Right hindlimb (tissue), 1 donor: ENCODE measurements at regions not wholly inside any gene's neighbourhood (a gene's known extent, or its start where the extent isn't known, plus 50 kb on each side); places are given as distances from the start of the nearest gene placed in this dataset.

Experiments used
- DNase-seq: peaks from one replicate; pipeline ENCODE4 v3.0.0-alpha.2; 2018

DNA sequence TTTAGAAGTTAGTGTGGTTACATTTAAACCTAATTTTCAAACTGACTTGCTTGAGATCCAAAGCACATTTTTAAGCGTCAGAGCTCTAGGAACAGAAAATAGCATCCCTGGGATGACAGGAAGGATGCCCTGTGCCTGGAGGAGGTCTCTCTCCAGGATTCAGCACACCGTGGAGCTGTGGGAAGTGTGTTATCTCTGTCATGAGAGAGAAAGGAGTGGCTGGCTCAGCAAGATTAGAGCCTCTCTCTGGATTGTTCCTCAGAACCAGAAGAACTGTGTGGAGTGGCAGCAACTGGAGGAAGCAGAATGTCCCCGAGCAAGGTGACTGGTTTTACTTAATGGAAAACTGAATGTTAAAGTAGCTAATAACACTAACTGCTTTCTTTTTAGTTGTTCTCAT, 233.6 kb upstream of the TGFBR2 start:
- no peak for DNase-seq

DNA sequence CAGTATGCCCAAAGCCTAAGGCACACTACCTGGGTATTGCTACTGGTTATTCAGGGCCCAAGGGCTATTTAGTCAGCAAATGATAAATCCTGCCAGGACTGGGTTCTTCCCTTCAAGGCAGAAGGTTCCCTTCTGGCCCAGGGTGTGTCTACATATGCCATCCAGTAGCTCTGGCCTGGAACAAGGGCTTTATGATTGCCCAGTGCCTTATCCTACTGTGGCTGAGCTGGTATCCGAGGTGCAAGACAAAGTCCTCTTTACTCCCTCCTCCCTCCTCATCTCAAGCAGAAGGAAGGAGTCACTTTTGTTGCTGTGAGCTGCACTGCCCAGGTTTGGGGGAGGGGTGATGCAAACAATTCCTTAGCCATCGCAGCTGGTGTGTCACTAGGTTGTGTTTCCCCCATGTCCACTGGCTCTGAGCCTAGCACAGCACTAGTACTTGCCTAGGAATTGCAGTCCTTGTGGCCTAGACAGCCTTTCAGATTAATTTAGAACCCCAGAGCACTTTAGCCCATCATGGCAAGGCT, 221.8 kb upstream of the TGFBR2 start:
- no peak for DNase-seq

DNA sequence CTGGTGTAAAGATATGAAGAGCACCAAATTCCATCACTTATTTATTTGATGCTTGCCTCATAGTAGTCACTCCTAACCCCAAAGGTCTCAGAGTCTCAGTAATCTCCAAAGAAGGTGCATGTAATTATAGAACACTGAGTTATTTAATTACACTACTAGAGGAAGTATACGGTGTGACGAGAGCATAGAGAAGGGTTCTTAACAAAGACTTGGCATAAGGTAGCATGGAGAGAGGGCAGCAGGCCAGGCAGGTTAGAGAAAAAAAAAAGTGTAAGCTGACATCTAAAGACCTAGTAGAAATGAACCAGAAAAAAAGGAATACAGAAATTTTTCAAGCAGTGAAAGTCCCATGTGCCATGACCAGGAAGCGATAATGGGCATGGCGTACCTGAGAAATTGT, 213.3 kb upstream of the TGFBR2 start:
- no peak for DNase-seq

DNA sequence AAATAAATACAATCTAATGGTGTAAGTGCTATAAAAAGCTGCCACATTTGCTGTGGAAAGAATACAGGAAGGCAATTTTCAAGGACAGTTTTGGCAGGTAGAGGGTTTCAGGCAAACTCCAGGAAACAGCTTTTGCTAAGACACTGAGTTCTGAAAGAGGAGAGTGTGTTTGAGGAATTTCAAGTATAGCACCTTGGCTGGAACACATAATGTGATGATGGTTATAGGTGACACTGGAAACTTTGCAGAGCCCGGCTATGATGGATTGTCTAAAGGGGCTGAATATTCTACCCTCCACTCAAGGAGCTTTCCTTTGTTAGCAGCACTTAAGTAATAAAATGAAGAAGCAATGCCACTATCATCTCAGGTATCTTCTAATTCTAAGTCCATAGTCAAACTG, 209.4 kb upstream of the TGFBR2 start:
- DNase-seq, result no peak

DNA sequence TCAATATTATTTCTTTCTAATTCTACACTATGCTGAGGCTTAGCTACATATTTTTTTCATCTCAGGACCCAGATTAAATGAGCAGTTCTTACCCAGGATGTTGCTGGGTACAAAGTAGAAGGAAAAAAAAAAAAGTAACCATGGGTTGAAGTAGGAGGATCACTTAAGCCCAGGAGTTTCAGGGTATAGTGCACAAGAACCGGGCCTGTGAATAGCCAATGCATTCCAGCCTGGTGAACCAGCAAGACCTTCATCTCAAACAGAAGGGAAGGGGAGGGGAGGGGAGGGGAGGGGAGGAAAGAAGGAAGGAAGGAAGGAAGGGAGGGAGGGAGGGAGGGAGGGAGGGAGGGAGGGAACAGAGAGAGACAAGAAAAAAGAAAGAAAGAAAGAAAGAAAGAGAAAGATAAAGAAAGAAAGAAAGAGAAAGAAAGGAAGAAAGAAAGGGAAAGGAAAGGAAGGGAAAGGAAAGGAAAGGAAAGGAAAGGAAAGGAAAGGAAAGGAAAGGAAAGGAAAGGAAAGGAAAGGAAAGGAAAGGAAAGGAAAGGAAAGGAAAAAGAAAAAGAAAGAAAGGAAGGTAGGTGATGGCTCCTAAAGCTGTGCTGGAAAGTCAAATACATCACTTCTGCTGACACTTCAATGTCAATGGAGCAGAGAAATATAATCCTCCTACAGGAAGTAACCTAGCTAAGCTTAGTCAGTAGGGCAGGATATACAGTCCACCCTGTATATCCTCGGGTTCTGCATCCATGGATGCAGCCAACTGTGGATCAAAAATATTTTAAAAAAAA, 206.8 kb upstream of the TGFBR2 start:
- DNase-seq, result no peak

DNA sequence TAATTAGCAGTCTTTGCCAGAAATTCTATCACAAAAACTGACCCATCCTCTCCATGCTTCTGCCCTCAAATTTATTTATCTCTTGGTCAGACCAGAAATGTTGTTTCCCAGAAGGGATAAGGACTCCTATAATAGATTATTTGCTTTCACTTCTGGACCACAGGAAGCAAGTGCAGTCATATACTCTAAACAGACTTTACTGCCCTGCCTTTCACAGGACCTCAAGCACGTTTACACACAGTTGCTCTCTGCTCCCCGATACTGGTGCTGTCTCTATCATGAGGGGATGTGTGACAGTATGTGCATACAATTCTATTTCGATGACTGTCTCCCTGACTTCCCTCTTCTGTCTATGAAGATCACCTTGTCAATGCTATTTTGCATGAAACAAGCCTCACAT, 205.5 kb upstream of the TGFBR2 start:
- no peak for DNase-seq

DNA sequence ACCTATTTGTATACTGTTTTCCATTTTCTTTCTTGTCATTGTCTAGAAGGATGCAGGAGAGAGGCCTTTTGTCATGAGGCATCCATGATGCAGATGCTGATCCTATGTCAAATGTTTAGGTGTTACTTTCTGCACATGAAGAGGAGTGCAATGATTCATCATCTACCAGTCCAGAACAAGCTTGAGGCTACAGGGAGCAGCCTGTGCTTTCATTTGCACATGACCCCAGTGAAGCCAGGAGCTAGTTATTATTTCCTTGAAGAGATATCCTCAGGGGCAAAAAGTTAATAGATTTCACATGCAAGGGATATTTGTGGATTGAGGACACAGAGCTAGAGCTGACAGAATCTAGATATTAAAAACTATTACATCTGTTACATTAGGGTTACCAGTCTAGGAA, 204.4 kb upstream of the TGFBR2 start:
- no peak for DNase-seq

DNA sequence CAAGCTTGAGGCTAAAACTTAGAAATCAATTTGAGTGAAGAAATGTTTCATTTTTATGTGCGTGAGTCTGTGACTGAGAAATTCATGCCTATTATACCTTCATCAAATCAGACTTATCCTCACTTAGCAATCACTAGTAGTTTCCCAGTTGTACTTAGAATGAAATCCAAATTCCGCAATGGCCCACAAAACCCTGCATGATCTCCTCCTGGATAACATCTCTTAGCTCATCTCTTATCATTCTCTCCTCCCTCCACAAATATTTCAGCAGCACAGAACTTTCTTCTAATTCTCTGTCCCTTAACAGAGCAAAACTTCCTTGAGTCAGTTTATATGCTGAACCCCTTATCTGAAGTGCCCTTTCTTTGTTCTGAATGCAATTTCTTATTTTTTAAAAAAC, 198.8 kb upstream of the TGFBR2 start:
- DNase-seq, result no peak

DNA sequence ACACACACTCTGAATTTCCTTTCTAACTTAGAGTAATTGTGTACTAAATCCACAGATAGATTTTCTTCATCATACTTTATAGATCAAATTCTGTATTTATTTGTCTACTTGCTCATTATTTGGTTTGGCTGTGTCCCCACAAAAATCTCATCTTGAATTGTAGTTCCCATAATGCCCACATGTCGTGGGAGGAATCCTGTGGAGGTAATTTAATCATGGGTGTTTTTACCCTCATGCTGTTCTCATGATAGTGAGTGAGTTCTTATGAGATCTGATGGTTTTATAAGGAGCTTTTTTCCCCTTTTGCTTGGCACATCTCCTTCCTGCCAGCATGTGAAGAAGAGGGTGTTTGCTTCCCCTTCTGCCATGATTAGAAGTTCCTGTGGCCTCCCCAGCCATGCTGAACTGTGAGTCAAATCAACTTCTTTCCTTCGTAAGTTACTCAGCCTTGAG, 198.3 kb upstream of the TGFBR2 start:
- DNase-seq, result no peak

DNA sequence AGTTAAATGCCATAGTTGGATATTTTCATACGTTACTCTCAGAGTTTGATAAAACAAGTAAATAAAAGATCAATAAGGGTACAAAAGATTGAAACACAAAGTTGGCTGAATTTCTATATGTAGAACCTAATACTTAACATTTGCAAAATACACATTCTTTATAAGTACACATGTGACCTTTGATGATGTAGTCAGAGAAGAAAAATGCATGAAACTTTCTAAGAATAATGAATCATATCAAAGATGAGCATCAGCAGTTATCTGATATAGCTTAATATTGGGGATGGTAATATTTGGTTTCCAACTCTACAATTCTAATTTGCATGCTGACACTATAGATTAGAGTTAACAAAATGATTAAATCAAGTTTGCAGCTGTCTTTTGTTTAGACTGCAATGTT, 188.0 kb upstream of the TGFBR2 start:
- DNase-seq, result no peak

DNA sequence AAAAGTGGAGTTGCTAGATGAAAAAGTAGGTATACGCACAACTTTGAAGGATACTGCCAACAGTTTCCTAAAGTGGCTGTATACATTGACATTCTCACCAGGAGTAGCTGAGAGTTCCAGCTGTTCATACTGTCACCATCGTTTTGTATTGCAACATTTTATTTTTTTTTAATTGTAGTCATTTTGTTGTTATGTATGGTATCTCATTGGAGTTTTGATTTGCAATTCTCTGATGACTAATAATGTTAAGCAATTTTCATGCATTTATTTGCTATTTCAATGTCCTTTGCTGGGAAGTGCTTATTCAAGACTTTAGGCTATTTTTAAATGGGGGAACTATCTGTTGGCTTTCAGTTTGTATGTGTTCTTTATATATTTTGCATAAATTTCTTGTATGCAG, 185.1 kb upstream of the TGFBR2 start:
- no peak for DNase-seq

DNA sequence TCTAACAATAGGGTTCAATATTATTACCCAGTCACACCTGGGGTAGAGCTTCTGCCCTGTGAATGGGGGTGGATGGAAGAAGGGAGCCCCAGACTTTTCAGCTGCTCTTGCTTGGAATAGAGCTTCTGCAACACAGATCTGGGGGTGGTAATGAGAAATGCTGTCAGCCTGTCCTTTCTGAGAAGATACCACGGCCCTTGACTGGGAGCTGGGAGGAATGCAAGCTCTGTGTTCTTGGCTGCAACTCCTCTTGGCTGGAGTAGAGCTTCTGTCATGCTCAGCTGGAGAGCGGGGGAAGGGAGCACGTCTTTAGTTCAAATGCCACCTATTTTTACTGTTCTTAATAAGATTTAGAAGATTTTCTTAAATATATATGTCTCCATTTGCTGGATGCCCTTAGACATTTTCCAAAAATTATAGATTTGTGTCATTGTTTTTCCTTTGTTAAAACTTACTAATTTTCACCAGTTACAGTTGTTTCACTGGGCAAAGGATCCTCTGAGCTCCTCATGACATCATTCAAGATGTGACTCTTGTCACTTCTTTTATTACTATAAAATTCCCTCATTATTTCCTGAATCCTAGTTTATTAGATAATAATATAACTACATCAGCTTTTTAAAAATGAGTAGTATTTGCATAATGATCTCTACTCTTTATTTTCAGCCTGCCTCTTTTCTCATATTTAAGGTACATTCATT, 180.0 kb upstream of the TGFBR2 start:
- peak; percentile 76 for DNase-seq

DNA sequence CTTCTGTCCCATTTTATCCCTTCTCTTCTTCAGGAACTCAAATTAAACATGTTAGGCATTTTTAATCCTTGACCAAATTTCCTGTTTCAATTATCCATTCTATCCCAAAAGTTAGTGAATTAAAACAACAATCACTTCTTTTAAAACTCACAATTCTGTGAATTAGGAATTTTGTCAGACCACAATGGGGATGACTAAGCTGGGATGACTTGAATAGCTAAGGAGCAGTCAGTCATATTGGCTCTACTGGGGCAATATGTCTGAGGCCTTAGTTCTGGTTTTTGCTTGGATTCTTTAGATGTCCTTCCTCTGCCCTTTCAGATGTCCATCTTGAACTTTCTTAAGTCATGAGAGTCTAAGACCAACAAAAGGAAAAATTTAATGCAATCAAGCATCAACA, 178.2 kb upstream of the TGFBR2 start:
- no peak for DNase-seq

DNA sequence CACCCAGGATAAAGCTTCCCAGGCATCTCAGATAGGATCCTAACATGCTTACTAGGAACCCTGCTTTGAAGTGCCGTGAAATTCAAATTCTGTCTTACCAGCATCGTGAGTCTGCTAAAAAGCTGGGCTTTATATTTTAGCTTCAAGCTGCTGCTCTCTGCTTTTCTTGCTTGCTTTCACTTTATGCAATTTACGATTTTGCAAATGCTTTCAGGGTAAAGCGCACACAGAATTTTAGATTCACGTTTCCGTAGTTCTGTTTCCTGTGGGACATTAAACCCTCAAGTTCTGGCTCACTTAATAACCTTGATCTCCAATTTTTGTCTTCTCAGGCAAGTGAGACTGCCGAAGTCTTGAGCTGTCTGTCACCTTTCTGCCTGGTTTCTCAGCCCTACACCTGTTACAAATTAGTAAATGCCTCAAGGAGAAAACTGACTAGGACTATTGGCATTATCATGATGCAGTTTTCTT, 170.5 kb upstream of the TGFBR2 start:
- peak; percentile 26 for DNase-seq

DNA sequence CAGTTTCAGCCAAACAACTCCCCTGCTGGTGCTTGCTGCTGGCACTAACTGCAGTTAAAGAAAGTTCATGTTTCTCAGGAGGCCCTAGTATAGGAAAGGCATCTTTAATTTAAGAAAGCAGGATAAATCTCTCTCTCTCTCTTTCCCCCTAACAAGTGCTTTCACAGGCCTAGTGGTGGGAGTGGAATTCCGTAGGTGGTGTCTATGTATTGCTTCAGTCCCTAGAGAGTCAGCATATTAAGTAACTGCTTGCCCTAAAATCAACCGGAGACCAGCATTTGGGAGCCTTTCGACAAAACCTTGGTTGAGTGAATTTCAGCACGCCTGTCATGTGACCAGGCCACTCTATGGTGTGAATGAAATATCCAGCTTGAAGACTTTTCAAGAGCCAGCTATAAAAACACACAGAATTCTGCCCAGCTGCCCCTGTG, 169.2 kb upstream of the TGFBR2 start:
- DNase-seq, result peak; percentile 39

DNA sequence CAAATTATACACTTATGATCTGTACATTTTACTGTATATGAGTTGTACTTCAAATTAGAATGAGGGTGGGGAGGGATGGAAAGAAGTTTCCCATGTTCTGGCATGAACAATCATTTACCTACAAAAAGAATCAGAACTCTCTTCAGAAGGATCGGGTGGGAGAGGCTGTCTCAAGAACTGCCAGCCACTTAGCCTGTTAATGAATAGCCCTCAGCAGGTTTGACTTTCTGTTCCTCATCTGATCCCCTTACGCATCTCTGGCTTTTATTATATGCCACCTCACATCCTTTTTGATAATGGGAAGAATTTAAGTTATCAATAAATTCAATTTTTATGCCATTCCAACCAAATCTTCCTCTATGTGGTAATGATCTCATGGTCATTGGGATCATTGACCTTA, 168.3 kb upstream of the TGFBR2 start:
- no peak for DNase-seq

DNA sequence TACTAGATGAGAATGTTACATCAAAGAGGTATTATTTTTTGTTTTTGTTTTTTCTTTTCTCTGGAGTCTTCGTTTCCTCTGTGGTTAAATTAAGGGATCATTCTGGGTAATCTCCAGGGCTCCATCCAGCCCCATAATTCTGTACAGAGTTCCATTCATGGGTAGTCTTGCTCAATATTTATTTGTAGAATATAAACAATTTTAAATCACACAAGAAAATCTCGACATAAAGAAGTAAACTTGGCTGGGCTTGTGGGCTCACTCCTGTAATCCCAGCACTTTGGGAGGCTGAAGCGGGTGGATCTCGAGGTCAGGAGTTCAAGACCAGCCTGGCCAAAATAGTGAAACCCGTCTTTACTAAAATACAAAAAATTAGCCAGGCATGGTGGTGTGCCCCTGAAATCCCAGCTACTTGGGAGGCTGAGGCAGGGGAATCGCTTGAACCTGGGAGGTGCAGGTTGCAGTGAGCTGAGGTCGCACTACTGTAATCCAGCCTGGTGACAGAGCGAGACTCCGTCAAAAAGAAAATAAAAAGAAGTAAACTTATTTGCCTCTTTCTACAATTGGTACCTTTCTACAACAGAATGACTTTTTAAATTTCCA, 166.8 kb upstream of the TGFBR2 start:
- no peak for DNase-seq

DNA sequence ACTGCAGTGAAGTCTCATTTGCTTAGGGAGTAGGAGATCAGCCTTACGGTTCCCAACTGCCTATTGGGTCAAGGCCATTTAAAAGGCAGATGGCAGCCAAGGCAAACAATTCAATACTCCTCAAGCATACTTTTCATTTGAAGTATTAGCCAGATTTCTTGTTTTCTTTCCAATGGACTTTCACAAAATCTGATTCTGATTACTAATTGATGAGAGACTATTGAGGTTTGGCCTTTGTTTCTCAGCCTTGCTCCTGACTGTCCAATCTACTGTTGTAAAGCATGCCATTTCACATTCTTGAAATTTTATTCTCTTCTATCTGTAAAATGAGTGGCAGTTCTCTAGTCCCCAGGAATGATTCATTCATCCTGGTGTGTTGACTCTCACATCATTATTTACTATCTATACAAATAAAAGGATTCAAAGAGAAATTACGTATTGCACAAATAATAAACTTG, 166.2 kb upstream of the TGFBR2 start:
- no peak for DNase-seq

DNA sequence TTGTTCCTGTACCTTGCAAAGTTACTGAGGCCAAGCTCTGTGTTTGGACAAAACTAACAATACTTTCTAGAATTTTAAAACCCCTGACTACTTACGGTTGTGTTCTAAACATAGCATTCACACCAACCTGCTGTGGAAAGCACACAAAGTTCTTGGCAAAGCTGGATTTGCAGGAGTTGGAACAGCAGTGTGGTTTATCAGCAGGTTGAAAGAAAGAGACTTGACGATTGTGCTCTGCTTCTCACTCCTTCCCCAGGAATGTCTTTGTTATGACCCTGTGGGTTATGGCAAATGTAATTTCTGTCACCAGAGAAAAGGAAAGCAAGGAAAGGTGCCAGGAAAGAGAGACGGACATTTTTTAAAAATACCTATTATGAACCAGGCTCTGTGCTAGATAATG, 165.5 kb upstream of the TGFBR2 start:
- DNase-seq, result peak; percentile 29

DNA sequence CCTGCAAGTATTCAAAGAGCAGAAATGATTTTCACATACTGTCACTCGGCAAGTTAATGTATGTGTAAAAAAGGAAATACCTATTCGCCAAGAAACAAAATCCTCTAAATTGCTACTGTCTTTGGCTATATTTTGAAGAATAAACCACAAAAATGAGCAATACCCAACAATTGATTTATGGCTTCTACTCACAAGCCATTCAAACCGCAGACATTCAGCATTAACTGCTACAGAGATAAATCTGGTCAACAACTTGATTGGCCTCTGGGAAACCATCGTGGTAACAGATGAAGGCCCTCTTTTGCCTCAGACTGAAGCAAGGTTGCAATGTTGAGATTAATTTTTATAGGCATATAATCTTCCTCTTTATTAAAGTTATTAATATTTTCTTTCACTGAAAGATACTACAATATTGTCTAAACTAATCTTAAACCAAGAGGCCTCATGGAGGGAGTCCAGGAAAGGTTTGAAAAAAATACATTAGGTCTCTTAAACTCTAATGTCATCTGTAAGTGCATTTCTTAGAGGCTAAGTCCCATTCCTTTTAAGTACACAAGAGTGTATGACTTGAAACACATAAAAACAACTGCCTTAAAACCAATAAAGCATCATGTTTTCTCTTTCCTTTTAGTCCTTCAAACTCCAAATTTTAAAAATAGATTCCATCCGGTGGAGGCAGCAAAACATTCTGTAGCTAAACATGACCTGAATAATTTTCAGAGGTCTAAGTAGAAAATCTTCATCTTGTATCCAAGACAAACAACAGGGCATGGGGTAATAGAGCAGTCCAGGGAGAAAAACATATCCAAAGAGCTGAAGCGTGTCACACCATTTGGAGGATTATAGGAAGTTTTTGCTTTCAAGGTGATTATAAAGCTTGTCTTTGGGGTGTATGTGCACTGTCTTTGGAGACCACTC, 162.4 kb upstream of the TGFBR2 start:
- no peak for DNase-seq

DNA sequence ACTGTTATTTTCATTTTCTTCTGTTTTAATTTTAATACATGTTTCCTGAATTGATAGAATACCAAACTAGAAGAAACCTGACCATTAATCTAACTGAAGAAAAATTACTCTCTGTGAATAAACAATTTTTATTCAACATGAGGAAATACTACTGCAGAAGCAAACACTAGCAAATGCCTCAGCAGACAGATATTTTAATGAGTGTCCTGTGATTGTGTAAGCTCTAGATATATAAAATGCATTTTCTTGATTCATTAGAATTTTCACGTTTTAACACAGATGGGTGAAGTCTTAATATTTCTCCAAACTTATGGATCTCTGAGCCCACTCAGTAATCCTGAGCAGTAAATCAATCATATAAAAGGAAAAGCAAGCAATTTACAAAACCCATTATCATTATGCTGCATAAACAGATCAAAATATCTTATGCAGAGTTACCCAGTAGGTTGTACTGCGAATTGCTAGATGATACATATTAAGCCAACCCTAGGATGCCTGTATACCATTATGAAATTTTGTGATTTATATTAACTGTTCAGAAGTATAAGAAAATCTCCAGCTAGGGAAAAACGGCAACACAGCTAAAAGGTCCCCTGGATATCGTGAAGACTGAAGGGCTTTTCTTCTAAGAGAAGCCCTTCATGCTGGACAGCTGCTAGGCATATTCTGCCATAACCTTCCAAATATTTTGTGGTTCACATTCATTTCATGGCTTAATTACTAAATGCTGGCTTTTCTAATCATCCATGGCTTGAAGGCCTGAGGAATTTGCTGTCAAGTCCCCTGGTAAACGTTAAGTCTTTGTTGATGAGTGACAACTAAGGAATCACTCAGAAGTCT, 157.7 kb upstream of the TGFBR2 start:
- DNase-seq, result no peak

DNA sequence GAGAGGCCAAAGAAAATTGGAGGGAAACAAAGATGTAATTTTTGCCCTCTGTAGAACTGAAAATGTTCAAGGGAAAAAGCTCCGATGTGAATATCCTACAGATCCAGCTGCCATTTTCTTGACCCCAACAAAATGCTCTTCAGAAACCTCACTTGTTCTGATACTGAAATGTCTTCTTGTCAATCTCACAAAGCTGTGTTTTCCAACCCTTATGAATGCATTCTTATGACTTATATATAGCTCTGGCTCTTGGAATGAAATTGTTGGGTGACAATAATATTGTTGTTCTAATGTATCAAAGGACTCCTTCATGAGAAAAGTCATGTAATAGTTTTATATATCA, 157.1 kb upstream of the TGFBR2 start:
- DNase-seq, result no peak
